Breast epithelium (tissue), 4 donors: ENCODE measurements at regions not wholly inside any gene's neighbourhood (a gene's known extent, or its start where the extent isn't known, plus 50 kb on each side); places are given as distances from the start of the nearest gene placed in this dataset.

Source experiments
- DNase-seq, 2 donors: peaks; one replicate each; pipeline ENCODE4 v3.0.0-alpha.2; 2019; ENCODE audit warnings: low spot score in 2 of 2
- H3K27ac ChIP-seq, 2 donors: fragments of 200-600 bp; sonication (generic) in 1 of 2; one replicate each; pipeline ENCODE4 v1.5.1; 2016 to 2019; ENCODE audit warnings: mild to moderate bottlenecking in 1 of 2
- H3K27me3 ChIP-seq, 2 donors: fragments of 200-600 bp; sonication (generic) in 1 of 2; one replicate each; pipeline versions ENCODE4 v1.5.1 to v1.6.0; 2017 to 2019; ENCODE audit warnings: control low read depth in 1 of 2, mild to moderate bottlenecking in 1 of 2
- H3K36me3 ChIP-seq: fragments of 200-600 bp; one replicate; pipeline ENCODE4 v1.5.1; 2019
- H3K4me1 ChIP-seq, 2 donors: fragments of 200-600 bp; sonication (generic); one replicate each; pipeline ENCODE4 v1.5.1; 2016 to 2019; ENCODE audit warnings: control low read depth in 1 of 2
- H3K4me3 ChIP-seq, 3 donors: fragments of 200-600 bp; sonication (generic); 1 replicate in 2 of 3; 2 replicates in 1 of 3; pipeline ENCODE4 v1.5.1; 2016 to 2019; ENCODE audit warnings: mild to moderate bottlenecking in 3 of 3, moderate library complexity in 2 of 3
- H3K9me3 ChIP-seq, 2 donors: fragments of 200-600 bp; sonication (generic) in 1 of 2; one replicate each; pipeline ENCODE4 v1.5.1; 2016 to 2019; ENCODE audit warnings: control low read depth in 1 of 2
- CTCF ChIP-seq, 3 donors: fragments of 450-650 bp; IDR thresholded peaks; one replicate each; pipeline ENCODE4 v1.5.1; 2016 to 2017; ENCODE audit warnings: antibody characterized with exemption in 3 of 3, mild to moderate bottlenecking in 3 of 3, moderate library complexity in 3 of 3
- POLR2A ChIP-seq: fragments of 450-650 bp; IDR thresholded peaks from one replicate; pipeline ENCODE4 v1.6.1; 2016; ENCODE audit warnings: antibody characterized with exemption, mild to moderate bottlenecking, moderate library complexity
- POLR2AphosphoS5 ChIP-seq, 3 donors: sonication (generic); formaldehyde crosslinking; IDR thresholded peaks; one replicate each; pipeline ENCODE4 v1.6.1; 2017; ENCODE audit warnings: antibody characterized with exemption in 3 of 3
- intact Hi-C: fragments of 100-400 bp; cut with DNase I; formaldehyde crosslinking; loops from one replicate; pipeline ENCODE4 v1.15.1; 2023; ENCODE audit warnings: low total_unique reads

DNA sequence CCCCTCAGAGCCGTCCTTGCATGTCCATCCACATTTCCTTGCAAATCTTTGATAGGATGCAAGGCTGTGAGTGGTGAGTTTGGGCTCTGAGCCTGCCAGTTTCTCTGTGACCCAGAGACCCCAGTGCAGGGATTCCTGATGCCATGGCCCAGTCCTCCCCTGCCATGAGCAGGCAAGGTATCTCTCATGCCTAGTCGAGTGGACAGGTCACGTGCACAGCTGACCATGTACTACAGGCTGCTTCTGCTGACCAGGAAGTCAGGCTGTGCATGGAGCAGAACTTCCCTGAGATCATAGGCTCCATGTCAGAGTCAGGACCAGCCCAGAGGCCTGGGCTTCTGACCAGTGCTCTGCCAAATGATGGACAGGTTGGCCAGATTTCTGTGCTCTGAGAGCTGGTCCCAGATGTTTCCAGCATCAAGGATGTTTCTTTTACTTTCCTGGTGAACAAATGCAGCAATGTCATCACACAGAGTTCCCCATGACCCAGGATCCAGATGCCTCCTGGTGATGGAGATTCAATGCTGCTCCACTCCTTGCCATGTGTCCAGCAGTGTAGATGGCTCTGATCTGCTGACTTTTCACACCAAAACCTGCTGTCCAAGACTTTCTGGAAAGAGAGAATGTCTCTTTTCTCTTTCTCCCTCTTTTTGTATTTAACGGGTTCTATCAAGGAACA, 321.6 kb upstream of the HS6ST1 start:
- intact Hi-C loops: no loop called here
- no peak for TF ChIP-seq POLR2AphosphoS5 (IDR thresholded peaks at IDR 0.05)
- no peak for TF ChIP-seq CTCF (IDR thresholded peaks at IDR 0.05)
- no peak for TF ChIP-seq POLR2A

GRCh38 chr2:128640845-128641360, 322.2 kb upstream of the HS6ST1 start:
- intact Hi-C loops: no loop called here
- H3K4me3 ChIP-seq: no peak overlapping the region
- DNase-seq: peak in 1 of 2 donors; percentile 15
- no peak for TF ChIP-seq POLR2AphosphoS5 (IDR thresholded peaks at IDR 0.05)
- TF ChIP-seq CTCF (IDR thresholded peaks at IDR 0.05): no peak
- no peak for TF ChIP-seq POLR2A
- H3K27ac ChIP-seq: no peak overlapping the region
- no peaks in the 10 kb centered on the region for H3K9me3 ChIP-seq
- H3K4me1 ChIP-seq: no peaks in the 10 kb centered on the region
- no peaks in the 10 kb centered on the region for H3K36me3 ChIP-seq
- H3K27me3 ChIP-seq: no peaks in the 10 kb centered on the region

More for the DNA sequence above, 321.6 kb upstream of the HS6ST1 start:
- no peak overlapping the region for H3K27ac ChIP-seq
- no peaks in the 10 kb centered on the region for H3K4me1 ChIP-seq
- DNase-seq: no peak
- H3K4me3 ChIP-seq: no peak overlapping the region
- no peaks in the 10 kb centered on the region for H3K36me3 ChIP-seq
- H3K27me3 ChIP-seq: no peaks in the 10 kb centered on the region
- H3K9me3 ChIP-seq: no peaks in the 10 kb centered on the region

GRCh38 chr2:128641421-128642080, 322.9 kb upstream of the HS6ST1 start:
- peak in 1 of 2 donors; percentile 28 for DNase-seq
- Histone ChIP-seq H3K27ac (no peak overlapping the region), H3K4me3 (no peak overlapping the region), H3K36me3 (no peaks in the 10 kb centered on the region), H3K9me3 (no peaks in the 10 kb centered on the region), H3K27me3 (no peaks in the 10 kb centered on the region), H3K4me1 (no peaks in the 10 kb centered on the region)
- intact Hi-C loops: no loop called here
- TF ChIP-seq POLR2AphosphoS5 (IDR thresholded peaks at IDR 0.05): no peak
- no peak for TF ChIP-seq CTCF (IDR thresholded peaks at IDR 0.05)
- TF ChIP-seq POLR2A: no peak

DNA sequence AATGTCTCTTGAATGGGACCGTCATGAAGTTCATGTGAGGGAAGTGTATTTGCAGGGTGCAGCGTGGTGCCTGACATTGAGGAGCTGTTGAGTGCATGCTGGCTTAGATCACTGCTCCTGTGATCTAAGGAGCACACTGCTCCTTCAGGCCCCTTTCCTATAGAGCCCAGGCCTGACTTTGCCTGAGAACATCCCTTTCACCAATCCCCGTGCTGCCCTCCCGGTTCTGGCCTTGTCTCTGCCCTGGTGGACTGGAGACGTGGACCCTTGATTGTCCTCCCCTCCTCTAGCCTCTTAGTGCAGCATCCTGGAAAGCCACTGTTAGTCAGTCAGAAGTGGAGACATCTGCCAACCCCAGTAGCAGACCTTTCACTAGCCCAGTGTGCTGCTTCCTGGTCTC, 323.6 kb upstream of the HS6ST1 start:
- Histone ChIP-seq H3K4me1 (no peaks in the 10 kb centered on the region), H3K4me3 (no peak overlapping the region)
- peak in 1 of 2 donors; percentile 10 for DNase-seq

DNA sequence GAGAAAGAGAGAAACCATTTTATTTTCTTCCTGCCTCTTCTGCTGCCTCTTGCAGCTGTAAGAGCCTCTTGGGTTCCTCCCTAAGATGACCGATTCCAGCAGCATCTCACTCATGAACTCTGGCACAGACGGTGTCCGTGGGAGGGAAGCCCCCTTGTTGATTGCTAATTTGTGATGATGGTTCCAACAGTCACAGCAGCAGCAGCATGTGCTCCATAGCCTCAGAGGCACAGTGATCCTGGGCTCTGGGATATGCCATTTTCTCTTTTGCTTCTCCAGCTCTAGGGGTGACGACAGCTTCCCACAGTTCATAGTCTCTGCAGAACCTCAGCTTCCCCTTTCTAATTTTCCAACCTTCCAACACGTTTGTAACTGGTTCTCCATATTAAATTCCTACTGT, 324.2 kb upstream of the HS6ST1 start:
- peak in 1 of 2 donors; percentile 2 for DNase-seq
- TF ChIP-seq POLR2A: no peak
- TF ChIP-seq CTCF (IDR thresholded peaks at IDR 0.05): no peak
- TF ChIP-seq POLR2AphosphoS5 (IDR thresholded peaks at IDR 0.05): no peak
- intact Hi-C loops: no loop called here
- Histone ChIP-seq H3K4me1 (no peaks in the 10 kb centered on the region), H3K27me3 (no peaks in the 10 kb centered on the region), H3K4me3 (no peak overlapping the region), H3K27ac (no peak overlapping the region), H3K9me3 (no peaks in the 10 kb centered on the region), H3K36me3 (no peaks in the 10 kb centered on the region)

More for the DNA sequence above, 323.6 kb upstream of the HS6ST1 start:
- intact Hi-C loops: no loop called here
- H3K36me3 ChIP-seq: no peaks in the 10 kb centered on the region
- no peak for TF ChIP-seq POLR2A
- H3K9me3 ChIP-seq: no peaks in the 10 kb centered on the region
- H3K27ac ChIP-seq: no peak overlapping the region
- H3K27me3 ChIP-seq: no peaks in the 10 kb centered on the region
